GM12891 (cell line): ENCODE measurements at regions not wholly inside any gene's neighbourhood (a gene's known extent, or its start where the extent isn't known, plus 50 kb on each side); places are given as distances from the start of the nearest gene placed in this dataset.

Experiments
- POLR2A ChIP-seq: IDR thresholded peaks from 2 replicates; pipeline ENCODE4 v1.6.1; 2011; ENCODE audit warnings: low read depth, low read length, control low read depth
- POLR2AphosphoS5 ChIP-seq: IDR thresholded peaks from 2 replicates; pipeline ENCODE4 v1.6.1; 2011; ENCODE audit warnings: low read depth, low read length, control low read depth

DNA sequence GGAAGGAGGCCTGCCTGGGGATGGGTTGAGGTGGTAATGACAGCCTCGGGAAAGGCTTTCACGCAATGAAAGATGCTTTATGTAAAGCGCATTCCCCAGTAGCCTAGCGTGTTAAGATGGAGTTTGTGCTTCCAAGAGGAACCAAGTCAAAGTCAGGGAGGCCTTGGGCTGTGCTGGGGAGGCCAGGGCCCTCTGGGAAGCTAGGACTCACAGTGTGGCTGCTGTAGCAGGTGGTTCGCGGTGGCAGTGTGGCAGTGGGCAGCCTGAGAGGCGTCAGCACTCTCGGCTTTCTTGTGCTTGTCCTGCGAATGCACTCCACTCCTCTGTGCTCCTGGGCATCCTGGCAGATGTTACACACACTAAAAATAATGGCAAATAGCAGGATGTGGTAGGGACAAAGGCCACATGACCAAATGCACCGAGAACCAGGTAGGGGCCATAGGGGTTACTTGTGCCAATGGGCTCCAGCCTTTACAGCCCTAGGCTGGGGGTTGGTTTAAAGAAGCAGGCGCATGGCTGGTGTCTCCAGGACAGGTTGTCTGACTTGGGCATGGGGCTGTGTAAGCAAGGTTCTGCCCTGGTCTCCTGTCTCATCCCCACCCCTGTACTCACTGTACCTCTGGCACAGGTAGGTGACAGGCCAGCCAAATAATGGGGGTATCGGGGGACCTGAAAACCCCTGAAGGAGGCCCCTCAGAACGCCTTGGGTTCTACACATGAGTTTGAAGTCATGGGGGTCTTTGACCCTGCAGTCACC, 154.4 kb upstream of the TWIST2 start:
- TF ChIP-seq POLR2A, result no peak
- no peak for TF ChIP-seq POLR2AphosphoS5
